ENCODE measurements at regions not wholly inside any gene's neighbourhood (a gene's known extent, or its start where the extent isn't known, plus 50 kb on each side); places are given as distances from the start of the nearest gene placed in this dataset.

DNA sequence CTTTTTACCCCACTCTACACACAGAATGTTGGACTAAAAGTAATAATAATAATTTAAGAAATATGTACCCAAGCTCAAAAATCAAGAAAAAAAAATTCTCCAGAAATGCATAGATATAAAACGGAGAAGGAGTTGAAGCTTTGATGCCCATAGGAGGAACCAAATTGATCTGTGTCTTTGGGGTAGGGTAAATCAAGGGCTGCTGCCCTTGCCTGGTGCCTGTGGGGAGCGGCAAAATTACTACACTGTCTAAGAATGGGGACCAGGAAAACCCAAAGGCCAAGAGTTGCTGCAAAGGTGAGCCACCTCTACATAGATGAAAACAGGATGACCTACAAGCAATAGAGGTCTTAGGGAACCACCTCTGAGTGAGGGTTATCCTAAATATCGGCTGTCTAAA is 56.0 kb upstream of the SPPL2A start:
- Histone ChIP-seq H4K8ac (ENCODE audit: low read length) (no peak overlapping the region), H2BK5ac (ENCODE audit: low read depth, low read length, poor library complexity, severe bottlenecking) (no peak overlapping the region), H3K23ac (ENCODE audit: low read length in 2 of 2) (no peak overlapping the region), H3K18ac (ENCODE audit: low read depth in 1 of 2, low read length in 2 of 2) (no peak overlapping the region), H2AFZ (ENCODE audit: low read depth, low read length) (no peak overlapping the region), H3K14ac (ENCODE audit: low read length in 2 of 2) (no peak overlapping the region), H3K79me1 (replicated peaks; ENCODE audit: low read length, poor library complexity, severe bottlenecking) (no peaks in the 10 kb centered on the region), H2BK120ac (ENCODE audit: low read depth, low read length) (no peak overlapping the region), H3K4me2 (ENCODE audit: low read length, poor library complexity, severe bottlenecking) (no peak overlapping the region), H3K4ac (ENCODE audit: low read depth in 1 of 2, low read length in 2 of 2) (no peak overlapping the region), H3K27ac (ENCODE audit: low read length, poor library complexity, severe bottlenecking) (no peak overlapping the region), H2AK5ac (ENCODE audit: low read length, severe bottlenecking) (no peak overlapping the region), H2BK15ac (ENCODE audit: low read depth, poor library complexity, severe bottlenecking) (no peak overlapping the region), H3K27me3 (ENCODE audit: control insufficient read depth in 1 of 2, insufficient read depth in 1 of 2, low read length in 2 of 2) (no peaks in the 10 kb centered on the region), H3K4me1 (ENCODE audit: control insufficient read depth, insufficient read depth, low read depth, low read length) (no peaks in the 10 kb centered on the region), H3K4me3 (ENCODE audit: insufficient read depth in 1 of 2, low read depth in 1 of 2, low read length in 2 of 2) (no peak overlapping the region), H2BK12ac (ENCODE audit: low read length in 2 of 2) (no peak overlapping the region), H3K9me3 (ENCODE audit: control insufficient read depth, low read length) (no peaks in the 10 kb centered on the region), H3K36me3 (ENCODE audit: control insufficient read depth in 1 of 2, insufficient read depth in 2 of 2, low read depth in 1 of 2, low read length in 2 of 2) (no peaks in the 10 kb centered on the region), H3K9ac (ENCODE audit: low read length) (no peak overlapping the region), H4K91ac (ENCODE audit: low read length) (no peak overlapping the region)
- no peak for DNase-seq
- WGBS = 96% methylated on average over 3 of the region's 3 CpGs

DNA sequence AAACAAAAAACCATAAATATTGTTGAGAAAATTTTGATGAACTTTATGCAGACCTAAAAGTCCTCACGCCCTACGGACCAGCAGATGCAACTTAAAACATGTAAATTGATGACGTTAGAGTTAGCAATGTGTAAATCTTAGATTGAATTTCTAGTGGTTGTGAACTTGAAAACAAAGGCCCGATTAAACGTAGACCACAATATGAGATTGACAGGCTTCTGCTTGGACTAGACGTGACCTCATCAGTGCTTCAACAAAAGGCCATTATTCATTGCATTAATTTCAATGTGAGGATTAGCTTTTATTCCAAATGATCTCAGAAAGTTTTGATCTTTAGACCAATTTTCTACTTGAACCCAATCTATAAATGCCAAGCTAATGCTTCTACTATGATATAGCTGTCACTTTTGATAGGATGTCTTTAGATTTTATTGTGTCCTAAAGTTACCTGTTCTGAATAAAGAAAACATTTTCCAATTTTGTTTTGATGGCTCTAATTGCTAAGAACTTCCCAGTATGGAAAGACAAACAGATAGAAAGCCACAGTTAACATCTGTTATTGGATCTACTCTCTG is 55.4 kb upstream of the SPPL2A start:
- no peak overlapping the region for H3K14ac ChIP-seq (ENCODE audit: low read length in 2 of 2)
- H3K27me3 ChIP-seq (ENCODE audit: control insufficient read depth in 1 of 2, insufficient read depth in 1 of 2, low read length in 2 of 2) = no peaks in the 10 kb centered on the region
- H3K36me3 ChIP-seq (ENCODE audit: control insufficient read depth in 1 of 2, insufficient read depth in 2 of 2, low read depth in 1 of 2, low read length in 2 of 2) = no peaks in the 10 kb centered on the region
- no peak overlapping the region for H3K23ac ChIP-seq (ENCODE audit: low read length in 2 of 2)
- no peak overlapping the region for H2BK15ac ChIP-seq (ENCODE audit: low read depth, poor library complexity, severe bottlenecking)
- no peak overlapping the region for H3K27ac ChIP-seq (ENCODE audit: low read length, poor library complexity, severe bottlenecking)
- no peak overlapping the region for H3K9ac ChIP-seq (ENCODE audit: low read length)
- no peak overlapping the region for H3K4ac ChIP-seq (ENCODE audit: low read depth in 1 of 2, low read length in 2 of 2)
- 82% methylated on average over 5 of the region's 6 CpGs for WGBS
- no peak overlapping the region for H2BK5ac ChIP-seq (ENCODE audit: low read depth, low read length, poor library complexity, severe bottlenecking)
- no peak overlapping the region for H3K18ac ChIP-seq (ENCODE audit: low read depth in 1 of 2, low read length in 2 of 2)
- H3K79me1 ChIP-seq (replicated peaks; ENCODE audit: low read length, poor library complexity, severe bottlenecking) = no peaks in the 10 kb centered on the region
- no peaks in the 10 kb centered on the region for H3K9me3 ChIP-seq (ENCODE audit: control insufficient read depth, low read length)
- H3K4me2 ChIP-seq (ENCODE audit: low read length, poor library complexity, severe bottlenecking) = no peak overlapping the region
- H2AK5ac ChIP-seq (ENCODE audit: low read length, severe bottlenecking) = no peak overlapping the region
- H3K4me3 ChIP-seq (ENCODE audit: insufficient read depth in 1 of 2, low read depth in 1 of 2, low read length in 2 of 2) = no peak overlapping the region
- no peak overlapping the region for H4K8ac ChIP-seq (ENCODE audit: low read length)
- H2BK120ac ChIP-seq (ENCODE audit: low read depth, low read length) = no peak overlapping the region
- no peaks in the 10 kb centered on the region for H3K4me1 ChIP-seq (ENCODE audit: control insufficient read depth, insufficient read depth, low read depth, low read length)
- no peak overlapping the region for H4K91ac ChIP-seq (ENCODE audit: low read length)
- H2BK12ac ChIP-seq (ENCODE audit: low read length in 2 of 2) = no peak overlapping the region
- no peak overlapping the region for H2AFZ ChIP-seq (ENCODE audit: low read depth, low read length)
- DNase-seq = no peak

DNA sequence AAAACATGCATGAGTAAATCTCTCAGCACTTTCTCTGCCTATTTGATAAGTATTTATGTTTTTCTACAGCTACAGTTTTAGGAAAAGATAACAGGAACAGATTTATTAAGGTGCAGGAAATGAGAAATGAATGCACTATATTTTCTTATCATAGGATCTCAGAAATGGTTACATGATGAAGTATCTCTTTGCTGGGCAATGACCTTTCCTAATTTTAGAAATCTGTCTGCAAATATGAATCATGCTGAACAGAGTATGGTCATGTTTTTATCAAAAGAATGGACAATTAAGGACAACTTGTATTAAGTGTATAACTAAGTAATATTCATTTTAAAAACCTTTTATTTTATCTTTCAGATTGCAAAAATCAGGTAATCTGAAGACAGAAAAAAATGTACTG is 53.8 kb upstream of the SPPL2A start:
- Histone ChIP-seq H3K4me1 (ENCODE audit: control insufficient read depth, insufficient read depth, low read depth, low read length) (no peaks in the 10 kb centered on the region), H3K4me2 (ENCODE audit: low read length, poor library complexity, severe bottlenecking) (no peak overlapping the region), H3K9ac (ENCODE audit: low read length) (no peak overlapping the region), H2BK15ac (ENCODE audit: low read depth, poor library complexity, severe bottlenecking) (no peak overlapping the region), H2BK12ac (ENCODE audit: low read length in 2 of 2) (no peak overlapping the region), H2BK5ac (ENCODE audit: low read depth, low read length, poor library complexity, severe bottlenecking) (no peak overlapping the region), H3K4me3 (ENCODE audit: insufficient read depth in 1 of 2, low read depth in 1 of 2, low read length in 2 of 2) (no peak overlapping the region), H3K27me3 (ENCODE audit: control insufficient read depth in 1 of 2, insufficient read depth in 1 of 2, low read length in 2 of 2) (no peaks in the 10 kb centered on the region), H3K18ac (ENCODE audit: low read depth in 1 of 2, low read length in 2 of 2) (no peak overlapping the region), H4K91ac (ENCODE audit: low read length) (no peak overlapping the region), H3K9me3 (ENCODE audit: control insufficient read depth, low read length) (no peaks in the 10 kb centered on the region), H2AFZ (ENCODE audit: low read depth, low read length) (no peak overlapping the region), H3K14ac (ENCODE audit: low read length in 2 of 2) (no peak overlapping the region), H4K8ac (ENCODE audit: low read length) (no peak overlapping the region), H3K4ac (ENCODE audit: low read depth in 1 of 2, low read length in 2 of 2) (no peak overlapping the region), H2AK5ac (ENCODE audit: low read length, severe bottlenecking) (no peak overlapping the region), H3K23ac (ENCODE audit: low read length in 2 of 2) (no peak overlapping the region), H3K27ac (ENCODE audit: low read length, poor library complexity, severe bottlenecking) (no peak overlapping the region), H3K79me1 (replicated peaks; ENCODE audit: low read length, poor library complexity, severe bottlenecking) (no peaks in the 10 kb centered on the region), H2BK120ac (ENCODE audit: low read depth, low read length) (no peak overlapping the region), H3K36me3 (ENCODE audit: control insufficient read depth in 1 of 2, insufficient read depth in 2 of 2, low read depth in 1 of 2, low read length in 2 of 2) (no peaks in the 10 kb centered on the region)
- no peak for DNase-seq

DNA sequence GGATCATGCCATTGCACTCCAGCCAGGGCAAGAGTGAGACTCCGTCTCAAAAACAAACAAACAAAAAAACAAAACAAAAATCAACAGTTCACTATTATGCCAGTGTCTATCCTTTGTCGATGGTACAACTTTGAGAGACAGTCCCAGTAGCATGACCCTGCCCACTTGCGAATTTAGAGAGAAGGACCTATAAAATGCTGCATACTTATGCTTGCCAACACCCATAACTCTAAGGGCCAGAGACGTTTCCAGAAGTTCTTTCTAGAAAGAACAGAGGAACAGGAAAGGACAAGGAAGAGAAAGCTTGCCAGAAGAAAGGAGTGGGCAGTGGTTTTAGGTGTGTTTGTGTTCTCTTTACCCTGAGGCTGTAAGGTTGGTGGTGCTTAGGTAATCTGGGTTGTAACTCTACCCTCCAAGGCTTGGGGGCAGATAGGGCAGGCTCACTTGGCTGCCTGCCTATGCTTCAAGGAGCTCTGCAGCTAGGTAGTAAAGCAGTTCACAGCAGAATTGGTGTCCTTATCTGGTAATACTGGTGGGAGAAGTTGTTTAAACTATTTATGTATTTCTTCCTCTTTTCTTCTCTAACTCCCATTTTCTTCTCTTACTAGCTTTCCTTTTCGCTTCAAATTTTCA is 50.6 kb upstream of the SPPL2A start:
- DNase-seq = no peak
- Histone ChIP-seq H4K91ac (ENCODE audit: low read length) (no peak overlapping the region), H3K23ac (ENCODE audit: low read length in 2 of 2) (no peak overlapping the region)

More for the DNA sequence above, 50.6 kb upstream of the SPPL2A start:
- H2BK12ac ChIP-seq (ENCODE audit: low read length in 2 of 2) = no peak overlapping the region
- H3K36me3 ChIP-seq (ENCODE audit: control insufficient read depth in 1 of 2, insufficient read depth in 2 of 2, low read depth in 1 of 2, low read length in 2 of 2) = no peaks in the 10 kb centered on the region
- H2AK5ac ChIP-seq (ENCODE audit: low read length, severe bottlenecking) = no peak overlapping the region
- no peaks in the 10 kb centered on the region for H3K79me1 ChIP-seq (replicated peaks; ENCODE audit: low read length, poor library complexity, severe bottlenecking)
- H4K8ac ChIP-seq (ENCODE audit: low read length) = no peak overlapping the region
- no peak overlapping the region for H2AFZ ChIP-seq (ENCODE audit: low read depth, low read length)
- H3K18ac ChIP-seq (ENCODE audit: low read depth in 1 of 2, low read length in 2 of 2) = peak overlapping the region in 1 of 2 experiments; percentile 2
- H2BK5ac ChIP-seq (ENCODE audit: low read depth, low read length, poor library complexity, severe bottlenecking) = no peak overlapping the region
- no peaks in the 10 kb centered on the region for H3K9me3 ChIP-seq (ENCODE audit: control insufficient read depth, low read length)
- H3K27ac ChIP-seq (ENCODE audit: low read length, poor library complexity, severe bottlenecking) = no peak overlapping the region
- H3K4me2 ChIP-seq (ENCODE audit: low read length, poor library complexity, severe bottlenecking) = no peak overlapping the region
- no peak overlapping the region for H3K4ac ChIP-seq (ENCODE audit: low read depth in 1 of 2, low read length in 2 of 2)
- no peaks in the 10 kb centered on the region for H3K27me3 ChIP-seq (ENCODE audit: control insufficient read depth in 1 of 2, insufficient read depth in 1 of 2, low read length in 2 of 2)
- no peaks in the 10 kb centered on the region for H3K4me1 ChIP-seq (ENCODE audit: control insufficient read depth, insufficient read depth, low read depth, low read length)
- no peak overlapping the region for H3K4me3 ChIP-seq (ENCODE audit: insufficient read depth in 1 of 2, low read depth in 1 of 2, low read length in 2 of 2)
- no peak overlapping the region for H2BK120ac ChIP-seq (ENCODE audit: low read depth, low read length)
- H2BK15ac ChIP-seq (ENCODE audit: low read depth, poor library complexity, severe bottlenecking) = no peak overlapping the region
- 87% methylated on average over 4 of the region's 5 CpGs for WGBS
- H3K14ac ChIP-seq (ENCODE audit: low read length in 2 of 2) = no peak overlapping the region
- H3K9ac ChIP-seq (ENCODE audit: low read length) = no peak overlapping the region
